HCT116 (cell line): ENCODE measurements at regions not wholly inside any gene's neighbourhood (a gene's known extent, or its start where the extent isn't known, plus 50 kb on each side); places are given as distances from the start of the nearest gene placed in this dataset.

ENCODE experiments used
- ATAC-seq: fragments of 200-7000 bp; cut with Tn5 transposase; 2 replicates; pipeline ENCODE4 v1.9.1; 2020; ENCODE audit warnings: mild to moderate bottlenecking, moderate library complexity
- BruUV-seq: library from RNA; stranded (reverse); fragments of 400-500 nt; replicated peaks from 2 replicates; lab custom pipeline; 2021; lab: Mats Ljungman, UMichigan
- CTCF ChIA-PET: fragments of 300-600 bp; sonication (Branson Sonifier 250); formaldehyde crosslinking; loops from one replicate; lab custom pipeline; 2021; ENCODE audit warnings: antibody characterized with exemption; lab: Charles Lee
- POLR2A ChIA-PET: fragments of 300-600, 350-600 bp; sonication (Branson Sonifier 250); formaldehyde crosslinking; loops from one replicate; lab custom pipeline; 2021; ENCODE audit warnings: antibody characterized with exemption; lab: Charles Lee
- RAD21 ChIA-PET, 2 experiments: fragments of 300-600 bp; sonication (Branson Sonifier 250); formaldehyde crosslinking; loops; one replicate each; lab custom pipeline; 2023; ENCODE audit warnings: low total read pairs in 2 of 2; ENCODE audit not compliant: uncharacterized antibody in 2 of 2, unreplicated experiment in 2 of 2, low non-redundant PET in 1 of 2; lab: Charles Lee
- DNase-seq: peaks from one replicate; pipeline ENCODE4 v3.0.0-alpha.2; 2010; ENCODE audit warnings: low read depth, low spot score
- H2AFZ ChIP-seq: fragments of 200-600 bp; shearing (Covaris generic), sonication (generic); 2 replicates; pipeline ENCODE4 v1.6.1; 2017; ENCODE audit warnings: low read depth, mixed run types, mixed read lengths, antibody characterized with exemption, low read length; ENCODE audit not compliant: poor library complexity, severe bottlenecking
- H3K27ac ChIP-seq: 2 replicates; pipeline ENCODE4 v1.5.1; 2012; ENCODE audit warnings: low read depth, low read length
- H3K27me3 ChIP-seq: fragments of 200-600 bp; sonication (generic); 2 replicates; pipeline ENCODE4 v1.6.1; 2016; ENCODE audit warnings: mixed run types, low read length, mixed read lengths; ENCODE audit not compliant: insufficient read depth
- H3K36me3 ChIP-seq, 2 experiments: fragments of 200-500 bp in 1 of 2; fragments of 200-600 bp in 1 of 2; sonication (Bioruptor generic) in 1 of 2; sonication (generic) in 1 of 2; 2 replicates each; pipeline versions ENCODE4 v1.5.1 to v1.6.1; 2014 to 2016; ENCODE audit warnings: low read length in 2 of 2, inconsistent platforms in 1 of 2, mixed read lengths in 1 of 2, mixed run types in 1 of 2; ENCODE audit not compliant: insufficient read depth in 2 of 2, control insufficient read depth in 1 of 2
- H3K4me1 ChIP-seq, 2 experiments: fragments of 200-600 bp in 1 of 2; sonication (generic) in 1 of 2; 2 replicates each; pipeline versions ENCODE4 v1.5.1 to v1.6.1; 2012 to 2017; ENCODE audit warnings: low read length in 2 of 2, inconsistent platforms in 1 of 2, mild to moderate bottlenecking in 1 of 2, mixed read lengths in 1 of 2, mixed run types in 1 of 2, moderate library complexity in 1 of 2; ENCODE audit not compliant: insufficient read depth in 2 of 2, control insufficient read depth in 1 of 2
- H3K4me2 ChIP-seq: fragments of 200-600 bp; sonication (generic); 2 replicates; pipeline ENCODE4 v1.6.1; 2017; ENCODE audit warnings: mixed run types, low read length, mixed read lengths
- H3K4me3 ChIP-seq, 2 experiments: fragments of 200-600 bp in 1 of 2; sonication (generic) in 1 of 2; replicated peaks in 1 of 2; 2 replicates each; pipeline ENCODE4 v1.5.1; 2011 to 2016; ENCODE audit warnings: low read length in 2 of 2, control low read depth in 1 of 2, low read depth in 1 of 2, mild to moderate bottlenecking in 1 of 2, mixed read lengths in 1 of 2, mixed run types in 1 of 2
- H3K79me2 ChIP-seq: fragments of 200-600 bp; sonication (generic); 2 replicates; pipeline ENCODE4 v1.6.1; 2017; ENCODE audit warnings: mild to moderate bottlenecking, mixed run types, low read length, moderate library complexity, mixed read lengths; ENCODE audit not compliant: insufficient read depth
- H3K9ac ChIP-seq: fragments of 200-600 bp; sonication (generic); 2 replicates; pipeline ENCODE4 v1.6.1; 2016; ENCODE audit warnings: low read length, mixed read lengths
- H3K9me2 ChIP-seq: fragments of 200-600 bp; sonication (generic), shearing (Covaris generic); 2 replicates; pipeline ENCODE4 v1.6.1; 2017; ENCODE audit warnings: mixed run types, mild to moderate bottlenecking, moderate library complexity; ENCODE audit not compliant: insufficient read depth
- H3K9me3 ChIP-seq, 2 experiments: fragments of 200-500 bp in 1 of 2; fragments of 200-600 bp in 1 of 2; sonication (Bioruptor generic) in 1 of 2; sonication (generic) in 1 of 2; 2 replicates each; pipeline ENCODE4 v1.6.1; 2014 to 2017; ENCODE audit warnings: low read length in 2 of 2, mixed read lengths in 2 of 2, inconsistent platforms in 1 of 2, low read depth in 1 of 2, mild to moderate bottlenecking in 1 of 2, mixed run types in 1 of 2, moderate library complexity in 1 of 2; ENCODE audit not compliant: control insufficient read depth in 1 of 2, insufficient read depth in 1 of 2
- H4K20me1 ChIP-seq: fragments of 200-600 bp; sonication (generic), shearing (Covaris generic); 2 replicates; pipeline ENCODE4 v1.6.1; 2017; ENCODE audit warnings: mixed run types, mild to moderate bottlenecking, moderate library complexity; ENCODE audit not compliant: insufficient read depth
- EZH2 ChIP-seq: fragments of 200-600 bp; sonication (generic); IDR thresholded peaks from 2 replicates; pipeline ENCODE4 v1.6.1; 2017; ENCODE audit warnings: antibody characterized with exemption, mixed run types
- EZH2phosphoT487 ChIP-seq: fragments of 200-600 bp; IDR thresholded peaks from 2 replicates; pipeline ENCODE4 v1.6.1; 2018; ENCODE audit warnings: antibody characterized with exemption, borderline replicate concordance
- JUND ChIP-seq: IDR thresholded peaks from 2 replicates; pipeline ENCODE4 v1.6.1; 2012
- MAX ChIP-seq: IDR thresholded peaks from 2 replicates; pipeline ENCODE4 v1.6.1; 2012
- POLR2A ChIP-seq: IDR thresholded peaks from 2 replicates; pipeline ENCODE4 v1.7.0; 2011; ENCODE audit warnings: borderline replicate concordance; ENCODE audit not compliant: insufficient read depth, insufficient read length; ENCODE audit errors: extremely low read depth
- POLR2AphosphoS5 ChIP-seq: IDR thresholded peaks from 2 replicates; pipeline ENCODE4 v1.6.1; 2011; ENCODE audit warnings: mild to moderate bottlenecking, low read depth, low read length, moderate library complexity
- SIN3A ChIP-seq: IDR thresholded peaks from 2 replicates; pipeline ENCODE4 v1.6.1; 2012; ENCODE audit warnings: low read depth
- intact Hi-C: fragments of 100-400 bp; cut with micrococcal nuclease; formaldehyde crosslinking; loops from 2 replicates; pipeline ENCODE4 v1.10.0; 2022
- TF ChIP-seq, protein P1 (sequence below): IDR thresholded peaks from 2 replicates; pipeline ENCODE4 v1.6.1; 2012

- H3K36me3 ChIP-seq = no peaks in the 10 kb centered on the region
- no peaks in the 10 kb centered on the region for H3K9me2 ChIP-seq
- BruUV-seq = no TSS peak
- no peaks in the 10 kb centered on the region for H3K4me1 ChIP-seq
- H3K9ac ChIP-seq = no peak overlapping the region
- ChIA-PET RAD21 (no interaction called here), POLR2A (no interaction called here), CTCF (no interaction called here)
- no peak overlapping the region for H3K27ac ChIP-seq
- intact Hi-C loops = no loop called here
- ATAC-seq = no peak
- DNase-seq = no peak
- no peak overlapping the region for H3K4me2 ChIP-seq
- H3K79me2 ChIP-seq = no peaks in the 10 kb centered on the region
- TF ChIP-seq, protein P1, sequence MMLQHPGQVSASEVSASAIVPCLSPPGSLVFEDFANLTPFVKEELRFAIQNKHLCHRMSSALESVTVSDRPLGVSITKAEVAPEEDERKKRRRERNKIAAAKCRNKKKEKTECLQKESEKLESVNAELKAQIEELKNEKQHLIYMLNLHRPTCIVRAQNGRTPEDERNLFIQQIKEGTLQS = no peak
- peak; percentile 82; the same call in 1 of the 2 replicates for TF ChIP-seq EZH2phosphoT487
- TF ChIP-seq POLR2AphosphoS5 = no peak
- peak; percentile 26; the same call in 1 of the 2 replicates for TF ChIP-seq EZH2
- no peak overlapping the region for H3K4me3 ChIP-seq
- no peaks in the 10 kb centered on the region for H3K9me3 ChIP-seq
- no peaks in the 10 kb centered on the region for H4K20me1 ChIP-seq
- H3K27me3 ChIP-seq = peaks cover 59% of the 10 kb centered on the region
- no peak overlapping the region for H2AFZ ChIP-seq
These were observed 180.6 kb downstream of the AACS start for GRCh38 chr12:125245581-125246557.

DNA sequence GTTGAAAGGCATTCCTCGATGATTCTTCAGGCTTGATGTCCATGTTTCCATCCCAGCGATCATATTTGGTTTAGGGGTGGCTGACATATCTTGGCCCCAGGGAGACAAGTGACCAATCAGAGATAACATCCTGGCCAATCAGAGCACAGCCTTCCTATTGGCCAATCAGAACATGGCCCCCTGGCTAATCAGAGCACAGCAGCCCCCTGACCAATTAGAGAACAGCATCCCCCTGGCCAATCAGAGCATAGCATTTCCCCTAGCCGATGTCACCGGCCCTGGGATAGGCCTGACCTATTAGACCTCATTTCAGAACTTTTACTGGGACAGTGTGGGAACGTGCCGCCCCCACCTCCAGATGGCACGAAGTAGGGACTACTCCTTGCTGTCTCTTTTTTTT, 182.2 kb downstream of the AACS start:
- peak; percentile 78 for ATAC-seq
- H3K27me3 ChIP-seq = peaks cover 65% of the 10 kb centered on the region
- CTCF ChIA-PET = no interaction called here

More for the DNA sequence above, 182.2 kb downstream of the AACS start:
- Histone ChIP-seq H3K4me2 (no peak overlapping the region), H2AFZ (no peak overlapping the region), H3K4me3 (no peak overlapping the region), H3K9me2 (no peaks in the 10 kb centered on the region), H3K27ac (no peak overlapping the region), H3K9me3 (no peaks in the 10 kb centered on the region), H3K9ac (no peak overlapping the region), H3K36me3 (no peaks in the 10 kb centered on the region)
- RAD21 ChIA-PET = no interaction called here
- intact Hi-C loops = no loop called here
- DNase-seq = no peak
- no peak for TF ChIP-seq MAX
- no peak for TF ChIP-seq SIN3A
- TF ChIP-seq EZH2 = no peak
- no peak for TF ChIP-seq POLR2A
- no peak for TF ChIP-seq JUND
- TF ChIP-seq, all 23 proteins: peak for 0
- Histone ChIP-seq H3K79me2 (no peaks in the 10 kb centered on the region), H4K20me1 (no peaks in the 10 kb centered on the region), H3K4me1 (no peaks in the 10 kb centered on the region)
- POLR2A ChIA-PET = no interaction called here
- no TSS peak for BruUV-seq
